OCI-LY3 (cell line): ENCODE measurements at regions not wholly inside any gene's neighbourhood (a gene's known extent, or its start where the extent isn't known, plus 50 kb on each side); places are given as distances from the start of the nearest gene placed in this dataset.

ENCODE experiments used
- H2AFZ ChIP-seq: fragments of 200-600, 300-600 bp; shearing (Covaris generic); 2 replicates; pipeline ENCODE4 v1.6.0; 2014; ENCODE audit warnings: antibody characterized with exemption, low read depth, low read length
- H3K27ac ChIP-seq: fragments of 200-600, 300-600 bp; sonication (generic); 2 replicates; pipeline ENCODE4 v1.5.1; 2014; ENCODE audit warnings: mild to moderate bottlenecking, low read length, moderate library complexity, mixed read lengths
- H3K27me3 ChIP-seq: fragments of 200-600, 300-600 bp; sonication (generic); 2 replicates; pipeline ENCODE4 v1.6.1; 2014; ENCODE audit warnings: low read depth, low read length, mixed read lengths
- H3K36me3 ChIP-seq: fragments of 200-600, 300-600 bp; sonication (generic); replicated peaks from 2 replicates; pipeline ENCODE3; 2014; ENCODE audit warnings: low read depth, low read length, mixed read lengths
- H3K4me1 ChIP-seq: fragments of 300-600, 200-600 bp; sonication (generic); 2 replicates; pipeline ENCODE4 v1.6.1; 2014; ENCODE audit warnings: low read length, mixed read lengths
- H3K4me2 ChIP-seq: fragments of 200-600, 300-600 bp; sonication (generic); 2 replicates; pipeline ENCODE4 v1.6.1; 2014; ENCODE audit warnings: low read length, mixed read lengths
- H3K4me3 ChIP-seq: fragments of 300-600, 200-600 bp; sonication (generic); 2 replicates; pipeline ENCODE4 v1.5.1; 2014; ENCODE audit warnings: antibody characterized with exemption, mild to moderate bottlenecking, low read length, moderate library complexity
- H3K79me2 ChIP-seq: fragments of 300-600, 200-600 bp; shearing (Covaris generic); 2 replicates; pipeline ENCODE4 v1.6.1; 2014; ENCODE audit warnings: mild to moderate bottlenecking, low read length, mixed read lengths
- H3K9ac ChIP-seq: fragments of 300-600, 200-600 bp; shearing (Covaris generic); 2 replicates; pipeline ENCODE4 v1.6.0; 2014; ENCODE audit warnings: mild to moderate bottlenecking, low read length, moderate library complexity
- H3K9me3 ChIP-seq: fragments of 200-600, 300-600 bp; shearing (Covaris generic); 2 replicates; pipeline ENCODE4 v1.6.1; 2014; ENCODE audit warnings: low read length, mixed read lengths; ENCODE audit not compliant: insufficient read depth
- H4K20me1 ChIP-seq: fragments of 200-600, 300-600 bp; sonication (generic); 2 replicates; pipeline ENCODE4 v1.6.1; 2016; ENCODE audit warnings: low read length, mixed read lengths; ENCODE audit not compliant: insufficient read depth
- EZH2phosphoT487 ChIP-seq: fragments of 200-600 bp; shearing (Covaris generic); IDR thresholded peaks from 2 replicates; pipeline ENCODE4 v1.6.1; 2018; ENCODE audit warnings: antibody characterized with exemption, mixed run types, low read depth
- TF ChIP-seq, protein P1 (sequence below): fragments of 200-600, 300-600 bp; sonication (generic); IDR thresholded peaks from 2 replicates; pipeline ENCODE4 v1.5.1; 2014; ENCODE audit warnings: antibody characterized with exemption, low read length, low read depth

DNA sequence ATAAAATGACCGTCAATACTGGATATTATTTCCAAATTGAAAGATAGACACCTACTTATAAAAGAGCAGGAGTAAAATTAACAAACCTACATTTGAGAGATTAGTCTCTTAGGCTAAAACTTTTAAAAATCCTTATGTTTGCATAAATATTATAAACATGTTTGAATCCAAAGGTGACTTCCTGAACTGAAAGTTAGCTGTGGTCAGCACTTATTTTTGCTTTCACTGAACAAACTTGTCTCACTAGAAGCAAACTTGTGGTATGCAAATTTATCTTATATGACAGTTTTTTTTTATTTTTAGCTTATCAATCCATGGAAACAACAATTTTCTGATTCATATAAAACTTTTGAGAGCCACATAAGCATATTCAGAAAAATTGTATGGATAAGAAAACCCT is 502.6 kb upstream of the COX7C start:
- Histone ChIP-seq H3K9me3 (no peaks in the 10 kb centered on the region), H3K4me2 (no peak overlapping the region), H3K27me3 (no peaks in the 10 kb centered on the region), H3K9ac (no peak overlapping the region), H3K4me1 (no peaks in the 10 kb centered on the region), H3K79me2 (no peaks in the 10 kb centered on the region), H3K27ac (no peak overlapping the region), H2AFZ (no peak overlapping the region), H3K36me3 (no peaks in the 10 kb centered on the region), H3K4me3 (no peak overlapping the region), H4K20me1 (no peaks in the 10 kb centered on the region)
- no peak for TF ChIP-seq EZH2phosphoT487
- TF ChIP-seq, protein P1, sequence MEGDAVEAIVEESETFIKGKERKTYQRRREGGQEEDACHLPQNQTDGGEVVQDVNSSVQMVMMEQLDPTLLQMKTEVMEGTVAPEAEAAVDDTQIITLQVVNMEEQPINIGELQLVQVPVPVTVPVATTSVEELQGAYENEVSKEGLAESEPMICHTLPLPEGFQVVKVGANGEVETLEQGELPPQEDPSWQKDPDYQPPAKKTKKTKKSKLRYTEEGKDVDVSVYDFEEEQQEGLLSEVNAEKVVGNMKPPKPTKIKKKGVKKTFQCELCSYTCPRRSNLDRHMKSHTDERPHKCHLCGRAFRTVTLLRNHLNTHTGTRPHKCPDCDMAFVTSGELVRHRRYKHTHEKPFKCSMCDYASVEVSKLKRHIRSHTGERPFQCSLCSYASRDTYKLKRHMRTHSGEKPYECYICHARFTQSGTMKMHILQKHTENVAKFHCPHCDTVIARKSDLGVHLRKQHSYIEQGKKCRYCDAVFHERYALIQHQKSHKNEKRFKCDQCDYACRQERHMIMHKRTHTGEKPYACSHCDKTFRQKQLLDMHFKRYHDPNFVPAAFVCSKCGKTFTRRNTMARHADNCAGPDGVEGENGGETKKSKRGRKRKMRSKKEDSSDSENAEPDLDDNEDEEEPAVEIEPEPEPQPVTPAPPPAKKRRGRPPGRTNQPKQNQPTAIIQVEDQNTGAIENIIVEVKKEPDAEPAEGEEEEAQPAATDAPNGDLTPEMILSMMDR = no peak

DNA sequence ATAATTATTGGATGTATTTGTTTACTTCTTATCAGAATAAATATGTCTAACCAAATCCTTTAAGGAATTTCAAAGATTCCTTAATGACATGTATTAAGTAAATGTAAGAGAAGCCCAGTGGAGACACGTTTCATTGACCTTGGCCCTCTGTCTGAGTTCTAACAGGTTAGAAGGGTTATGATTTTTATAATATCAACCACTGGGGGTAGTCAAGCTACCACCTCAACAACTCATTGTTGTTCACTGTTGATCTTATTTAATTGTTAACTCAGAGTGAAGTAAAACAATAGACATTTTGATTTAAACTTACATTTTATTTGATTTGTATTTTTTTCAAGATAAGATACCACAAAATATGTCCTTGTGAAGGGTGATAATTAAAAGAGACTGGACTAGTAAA is 499.2 kb upstream of the COX7C start:
- Histone ChIP-seq H3K4me1 (no peaks in the 10 kb centered on the region), H3K4me3 (no peak overlapping the region), H4K20me1 (no peaks in the 10 kb centered on the region), H3K9me3 (no peaks in the 10 kb centered on the region), H3K9ac (no peak overlapping the region), H3K4me2 (no peak overlapping the region), H3K27me3 (no peaks in the 10 kb centered on the region), H3K36me3 (no peaks in the 10 kb centered on the region), H3K27ac (no peak overlapping the region), H3K79me2 (no peaks in the 10 kb centered on the region), H2AFZ (no peak overlapping the region)
- no peak for TF ChIP-seq EZH2phosphoT487
- TF ChIP-seq, protein P1 = peak; percentile 14; the same call in 1 of the 2 replicates

DNA sequence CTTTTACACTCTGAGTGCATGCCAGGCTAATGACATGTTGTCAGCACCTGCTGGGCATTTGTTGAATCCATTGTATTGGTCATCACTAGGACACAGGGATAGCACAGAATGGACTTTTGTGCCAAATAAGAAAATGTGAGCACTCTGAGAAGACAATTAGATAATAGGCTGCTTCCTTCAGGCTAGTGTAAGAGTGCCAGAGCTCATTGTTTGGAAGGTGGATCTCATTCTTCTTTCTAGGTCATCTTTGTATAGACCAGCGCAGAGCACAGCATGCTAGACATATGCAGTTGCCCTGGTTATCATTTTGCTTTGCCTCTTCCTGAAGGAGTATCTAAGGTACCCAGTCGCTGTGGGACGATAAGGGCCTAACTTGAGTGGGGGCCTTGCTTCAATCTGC is 493.4 kb upstream of the COX7C start:
- Histone ChIP-seq H3K9me3 (no peaks in the 10 kb centered on the region), H3K4me1 (no peaks in the 10 kb centered on the region), H3K79me2 (no peaks in the 10 kb centered on the region), H3K9ac (no peak overlapping the region), H3K36me3 (no peaks in the 10 kb centered on the region), H4K20me1 (no peaks in the 10 kb centered on the region), H2AFZ (no peak overlapping the region), H3K27me3 (no peaks in the 10 kb centered on the region), H3K4me2 (no peak overlapping the region), H3K4me3 (no peak overlapping the region), H3K27ac (no peak overlapping the region)
- TF ChIP-seq EZH2phosphoT487 = no peak

DNA sequence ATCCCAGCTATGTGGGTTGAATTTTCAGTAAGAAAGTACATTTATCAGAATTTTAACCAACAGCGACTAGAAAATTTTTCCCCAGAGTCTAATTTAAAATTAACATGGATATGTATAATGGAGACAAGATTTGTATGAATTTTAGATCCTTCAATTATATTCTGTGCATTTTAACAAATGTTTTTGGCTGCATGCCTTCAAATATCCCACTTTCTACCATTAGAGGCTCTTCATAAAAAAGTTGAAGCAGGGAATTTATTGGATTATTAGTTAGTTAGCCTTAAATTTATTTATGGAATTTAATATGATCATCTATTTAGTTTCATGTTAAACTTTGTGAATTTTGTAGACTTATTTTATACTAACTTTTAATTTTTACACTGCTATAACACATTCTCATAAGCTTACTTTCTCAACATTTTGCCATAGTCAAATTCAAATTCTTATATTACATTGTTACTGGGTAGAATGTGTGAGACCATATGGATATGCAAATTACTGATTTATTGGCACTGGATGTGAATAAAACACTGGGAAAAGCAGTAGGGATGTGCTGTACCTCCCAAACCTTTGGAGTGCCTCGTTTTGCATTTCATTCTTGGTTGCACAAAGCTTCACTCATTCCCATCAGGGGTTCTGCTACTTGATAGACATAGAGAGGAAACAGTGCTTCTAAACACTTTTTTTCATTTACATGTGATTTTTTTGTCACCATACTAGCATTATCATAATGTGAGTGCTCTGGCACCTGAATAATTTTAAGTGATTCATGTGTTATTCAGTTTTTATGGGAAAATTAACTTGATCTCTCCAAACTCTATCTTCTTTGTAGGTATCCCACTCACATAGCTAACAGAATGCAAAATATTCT is 491.8 kb upstream of the COX7C start:
- no peaks in the 10 kb centered on the region for H3K9me3 ChIP-seq
- no peak overlapping the region for H3K27ac ChIP-seq
- no peak overlapping the region for H3K4me2 ChIP-seq
- no peaks in the 10 kb centered on the region for H4K20me1 ChIP-seq
- no peaks in the 10 kb centered on the region for H3K27me3 ChIP-seq
- H3K79me2 ChIP-seq = no peaks in the 10 kb centered on the region
- no peak overlapping the region for H3K9ac ChIP-seq
- H3K36me3 ChIP-seq = no peaks in the 10 kb centered on the region
- TF ChIP-seq EZH2phosphoT487 = no peak
- TF ChIP-seq, protein P1 = no peak
- H3K4me1 ChIP-seq = no peaks in the 10 kb centered on the region
- H2AFZ ChIP-seq = no peak overlapping the region
- no peak overlapping the region for H3K4me3 ChIP-seq
